Adrenal gland (tissue), 9 donors: ENCODE measurements at regions not wholly inside any gene's neighbourhood (a gene's known extent, or its start where the extent isn't known, plus 50 kb on each side); places are given as distances from the start of the nearest gene placed in this dataset.
"Not testable (repeated sequence)": the region's sequence is repeated elsewhere in the genome, so short reads cannot be mapped to it uniquely, and the experiment has no call there.

Experiments used
- DNase-seq, 7 donors: peaks; one replicate each; pipeline ENCODE4 v3.0.0-alpha.2; 2019 to 2020
- H3K27ac ChIP-seq, 5 donors: fragments of 200-600 bp; sonication (generic) in 4 of 5; 1 replicate in 3 of 5; 2 replicates in 2 of 5; pipeline versions ENCODE4 v1.5.1 to v1.8.0; 2016 to 2020; ENCODE audit warnings: mild to moderate bottlenecking in 1 of 5
- H3K27me3 ChIP-seq: fragments of 200-600 bp; 2 replicates; pipeline ENCODE4 v1.8.0; 2021
- H3K36me3 ChIP-seq, 2 donors: fragments of 200-600 bp; replicated peaks in 1 of 2; 1 replicate in 1 of 2; 2 replicates in 1 of 2; pipeline versions ENCODE4 v1.5.1 to v1.8.0; 2018 to 2022
- H3K4me1 ChIP-seq, 2 donors: fragments of 200-600 bp; replicated peaks in 1 of 2; 1 replicate in 1 of 2; 2 replicates in 1 of 2; pipeline versions ENCODE4 v1.5.1 to v1.8.0; 2018 to 2021
- H3K4me3 ChIP-seq, 4 donors: fragments of 200-600 bp; sonication (generic) in 3 of 4; one replicate each; pipeline ENCODE4 v1.5.1; 2016 to 2018
- H3K9me3 ChIP-seq, 3 donors: fragments of 200-600 bp; sonication (generic) in 1 of 3; replicated peaks in 1 of 3; 1 replicate in 2 of 3; 2 replicates in 1 of 3; pipeline versions ENCODE4 v1.5.1 to v1.8.0; 2016 to 2021
- CTCF ChIP-seq, 6 experiments: fragments of 450-650 bp in 4 of 6; fragments of 200-600 bp in 2 of 6; sonication (generic) in 1 of 6; IDR thresholded peaks; 1 replicate in 5 of 6; 2 replicates in 1 of 6; pipeline versions ENCODE4 v1.5.1 to v1.8.0; 2016 to 2021; ENCODE audit warnings: antibody characterized with exemption in 6 of 6, mild to moderate bottlenecking in 2 of 6, moderate library complexity in 1 of 6
- POLR2A ChIP-seq, 2 donors: fragments of 450-650 bp; IDR thresholded peaks; one replicate each; pipeline ENCODE4 v1.6.1; 2017; ENCODE audit warnings: antibody characterized with exemption in 2 of 2, mild to moderate bottlenecking in 2 of 2, moderate library complexity in 1 of 2
- WGBS, 4 donors: extraction: QIAGEN DNeasy Blood & Tissue Kit in 2 of 4; methylation state at CpG; one replicate each; pipeline versions ENCODE4 v1.1.5 to v1.1.7; 2013 to 2017; 5-methylcytosine and 5-hydroxymethylcytosine counted together
- intact Hi-C, 2 donors: fragments of 100-400 bp; cut with DNase I; formaldehyde crosslinking; loops; one replicate each; pipeline versions ENCODE4 v1.14.1 to v1.15.0; 2022 to 2023
- donor health status: healthy with polysubstance abuse.
- donor health status: Bipolar disorder and iron deficiency.
- donor health status: DM: yes; HTN: yes; CAD: no.
- donor health status: DM: no; HTN: no; CAD: no.
- donor health status: DM: no; HTN: no; CAD: no.

GRCh38 chr13:39928261-39928660 is 272.8 kb downstream of the COG6 start:
- Histone ChIP-seq H3K27me3 (no peaks in the 10 kb centered on the region), H3K4me3 (no peak overlapping the region), H3K9me3 (no peaks in the 10 kb centered on the region), H3K4me1 (no peaks in the 10 kb centered on the region), H3K36me3 (no peaks in the 10 kb centered on the region), H3K27ac (no peak overlapping the region)
- intact Hi-C loops = no loop called here
- no peak for DNase-seq
- TF ChIP-seq POLR2A (IDR thresholded peaks at IDR 0.05) = no peak
- WGBS, 4 donors = 80 to 90% (median 81%) methylated on average over 2 of the region's 2 CpGs

GRCh38 chr13:39929583-39929982 is 274.1 kb downstream of the COG6 start:
- Histone ChIP-seq H3K9me3 (no peaks in the 10 kb centered on the region), H3K27me3 (no peaks in the 10 kb centered on the region), H3K4me1 (no peaks in the 10 kb centered on the region), H3K4me3 (no peak overlapping the region), H3K27ac (no peak overlapping the region), H3K36me3 (no peaks in the 10 kb centered on the region)
- TF ChIP-seq CTCF (IDR thresholded peaks at IDR 0.05) = no peak
- no peak for TF ChIP-seq POLR2A (IDR thresholded peaks at IDR 0.05)
- intact Hi-C loops = no loop called here
- WGBS, 4 donors = 67 to 88% (median 72%) methylated on average over 1 of the region's 1 CpG
- DNase-seq = no peak

GRCh38 chr13:39930060-39930459 is 274.6 kb downstream of the COG6 start:
- Histone ChIP-seq H3K27ac (no peak overlapping the region), H3K4me3 (no peak overlapping the region), H3K4me1 (no peaks in the 10 kb centered on the region), H3K9me3 (no peaks in the 10 kb centered on the region), H3K36me3 (no peaks in the 10 kb centered on the region), H3K27me3 (no peaks in the 10 kb centered on the region)
- TF ChIP-seq POLR2A (IDR thresholded peaks at IDR 0.05) = no peak
- TF ChIP-seq CTCF (IDR thresholded peaks at IDR 0.05) = no peak
- DNase-seq = no peak
- intact Hi-C loops = no loop called here
- whole genome bisulfite sequencing, 4 donors = 58 to 69% (median 61%) methylated on average over 2 of the region's 2 CpGs

- H3K27me3 ChIP-seq = no peaks in the 10 kb centered on the region
- TF ChIP-seq CTCF (IDR thresholded peaks at IDR 0.05) (no peak), POLR2A (IDR thresholded peaks at IDR 0.05) (no peak)
- WGBS, 4 donors = 74 to 87% (median 79%) methylated on average over 6 of the region's 6 CpGs
- H3K27ac ChIP-seq = no peak overlapping the region
- no peaks in the 10 kb centered on the region for H3K36me3 ChIP-seq
- no peaks in the 10 kb centered on the region for H3K9me3 ChIP-seq
- H3K4me1 ChIP-seq = no peaks in the 10 kb centered on the region
- no peak for DNase-seq
- intact Hi-C loops = no loop called here
- no peak overlapping the region for H3K4me3 ChIP-seq
Observed at GRCh38 chr13:39930544-39931444, 275.3 kb downstream of the COG6 start.

GRCh38 chr13:39931505-39931904 is 276.0 kb downstream of the COG6 start:
- 88 to 97% (median 91%) methylated on average over 2 of the region's 2 CpGs for WGBS, 4 donors

GRCh38 chr13:39932514-39932913 is 277.1 kb downstream of the COG6 start:
- DNase-seq, H3K4me1 ChIP-seq, H3K27me3 ChIP-seq, H3K9me3 ChIP-seq, H3K27ac ChIP-seq, intact Hi-C loops, H3K36me3 ChIP-seq, H3K4me3 ChIP-seq: not testable (repeated sequence)
- 49 to 87% (median 60%) methylated on average over 2 of the region's 2 CpGs for WGBS, 4 donors

More at GRCh38 chr13:39931505-39931904, 276.0 kb downstream of the COG6 start:
- Histone ChIP-seq H3K9me3 (no peaks in the 10 kb centered on the region), H3K27me3 (no peaks in the 10 kb centered on the region), H3K36me3 (no peaks in the 10 kb centered on the region), H3K4me1 (no peaks in the 10 kb centered on the region), H3K4me3 (no peak overlapping the region), H3K27ac (no peak overlapping the region)
- no peak for DNase-seq
- TF ChIP-seq POLR2A (IDR thresholded peaks at IDR 0.05) = no peak
- TF ChIP-seq CTCF (IDR thresholded peaks at IDR 0.05) = no peak
- intact Hi-C loops = no loop called here
